Nephron progenitor cell (in vitro differentiated cells): ENCODE measurements at regions not wholly inside any gene's neighbourhood (a gene's known extent, or its start where the extent isn't known, plus 50 kb on each side); places are given as distances from the start of the nearest gene placed in this dataset.
A peak's percentile ranks its signal among the peaks of the same experiment; 100 is the strongest.

ENCODE experiments used
- DNase-seq: peaks from one replicate; pipeline ENCODE4 v3.0.0; 2021
- H3K27ac Mint-ChIP-seq: 2 replicates; pipeline ENCODE4 v1.8.0; 2021; ENCODE audit warnings: mild to moderate bottlenecking, moderate library complexity, mixed read lengths
- H3K27me3 Mint-ChIP-seq: 2 replicates; pipeline ENCODE4 v1.8.0; 2021; ENCODE audit warnings: mild to moderate bottlenecking, low read depth, mixed read lengths; ENCODE audit not compliant: poor library complexity
- H3K36me3 Mint-ChIP-seq: 2 replicates; pipeline ENCODE4 v1.8.0; 2021; ENCODE audit warnings: low read depth, mixed read lengths
- H3K4me1 Mint-ChIP-seq: 2 replicates; pipeline ENCODE4 v1.8.0; 2021; ENCODE audit warnings: mixed read lengths
- H3K4me3 Mint-ChIP-seq: 2 replicates; pipeline ENCODE4 v1.8.0; 2021; ENCODE audit warnings: mild to moderate bottlenecking, moderate library complexity, mixed read lengths
- H3K9me3 Mint-ChIP-seq: 2 replicates; pipeline ENCODE4 v1.8.0; 2021; ENCODE audit warnings: mild to moderate bottlenecking, moderate library complexity, mixed read lengths
- TF ChIP-seq, protein P1 (sequence below): fragments of 200-600 bp; sonication (generic); IDR thresholded peaks from 2 replicates; pipeline ENCODE4 v1.5.0; 2021; ENCODE audit warnings: antibody characterized with exemption

- H3K9me3 Mint-ChIP-seq, result peaks cover 23% of the 10 kb centered on the region
- no peaks in the 10 kb centered on the region for H3K36me3 Mint-ChIP-seq
- H3K27me3 Mint-ChIP-seq, result peaks cover 10% of the 10 kb centered on the region
- H3K4me3 Mint-ChIP-seq, result no peak overlapping the region
- H3K27ac Mint-ChIP-seq, result no peak overlapping the region
- DNase-seq, result no peak
- H3K4me1 Mint-ChIP-seq, result peaks cover 42% of the 10 kb centered on the region
- TF ChIP-seq, protein P1, sequence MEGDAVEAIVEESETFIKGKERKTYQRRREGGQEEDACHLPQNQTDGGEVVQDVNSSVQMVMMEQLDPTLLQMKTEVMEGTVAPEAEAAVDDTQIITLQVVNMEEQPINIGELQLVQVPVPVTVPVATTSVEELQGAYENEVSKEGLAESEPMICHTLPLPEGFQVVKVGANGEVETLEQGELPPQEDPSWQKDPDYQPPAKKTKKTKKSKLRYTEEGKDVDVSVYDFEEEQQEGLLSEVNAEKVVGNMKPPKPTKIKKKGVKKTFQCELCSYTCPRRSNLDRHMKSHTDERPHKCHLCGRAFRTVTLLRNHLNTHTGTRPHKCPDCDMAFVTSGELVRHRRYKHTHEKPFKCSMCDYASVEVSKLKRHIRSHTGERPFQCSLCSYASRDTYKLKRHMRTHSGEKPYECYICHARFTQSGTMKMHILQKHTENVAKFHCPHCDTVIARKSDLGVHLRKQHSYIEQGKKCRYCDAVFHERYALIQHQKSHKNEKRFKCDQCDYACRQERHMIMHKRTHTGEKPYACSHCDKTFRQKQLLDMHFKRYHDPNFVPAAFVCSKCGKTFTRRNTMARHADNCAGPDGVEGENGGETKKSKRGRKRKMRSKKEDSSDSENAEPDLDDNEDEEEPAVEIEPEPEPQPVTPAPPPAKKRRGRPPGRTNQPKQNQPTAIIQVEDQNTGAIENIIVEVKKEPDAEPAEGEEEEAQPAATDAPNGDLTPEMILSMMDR, result no peak
Observed at GRCh38 chr2:38201784-38202183, 125.8 kb upstream of the CYP1B1 start.

- Mint-ChIP-seq H3K4me3 (no peak overlapping the region), H3K9me3 (peaks cover 13% of the 10 kb centered on the region), H3K4me1 (peaks cover 42% of the 10 kb centered on the region), H3K27ac (peak overlapping the region; percentile 64), H3K27me3 (peaks cover 10% of the 10 kb centered on the region), H3K36me3 (no peaks in the 10 kb centered on the region)
- no peak for DNase-seq
- TF ChIP-seq, protein P1, result no peak
Observed at GRCh38 chr2:38200598-38200997, 124.6 kb upstream of the CYP1B1 start.

GRCh38 chr2:38199127-38199526 is 123.2 kb upstream of the CYP1B1 start:
- Mint-ChIP-seq H3K27me3 (peaks cover 13% of the 10 kb centered on the region), H3K9me3 (no peaks in the 10 kb centered on the region), H3K27ac (no peak overlapping the region), H3K4me3 (no peak overlapping the region), H3K36me3 (no peaks in the 10 kb centered on the region), H3K4me1 (peaks cover 42% of the 10 kb centered on the region)
- DNase-seq, result no peak
- TF ChIP-seq, protein P1, result no peak

GRCh38 chr2:38194751-38195150 is 118.8 kb upstream of the CYP1B1 start:
- peaks cover 13% of the 10 kb centered on the region for H3K27me3 Mint-ChIP-seq
- H3K36me3 Mint-ChIP-seq, result no peaks in the 10 kb centered on the region
- DNase-seq, result no peak
- H3K4me1 Mint-ChIP-seq, result peaks cover 13% of the 10 kb centered on the region
- TF ChIP-seq, protein P1, result no peak
- no peaks in the 10 kb centered on the region for H3K9me3 Mint-ChIP-seq
- no peak overlapping the region for H3K4me3 Mint-ChIP-seq
- H3K27ac Mint-ChIP-seq, result no peak overlapping the region

DNA sequence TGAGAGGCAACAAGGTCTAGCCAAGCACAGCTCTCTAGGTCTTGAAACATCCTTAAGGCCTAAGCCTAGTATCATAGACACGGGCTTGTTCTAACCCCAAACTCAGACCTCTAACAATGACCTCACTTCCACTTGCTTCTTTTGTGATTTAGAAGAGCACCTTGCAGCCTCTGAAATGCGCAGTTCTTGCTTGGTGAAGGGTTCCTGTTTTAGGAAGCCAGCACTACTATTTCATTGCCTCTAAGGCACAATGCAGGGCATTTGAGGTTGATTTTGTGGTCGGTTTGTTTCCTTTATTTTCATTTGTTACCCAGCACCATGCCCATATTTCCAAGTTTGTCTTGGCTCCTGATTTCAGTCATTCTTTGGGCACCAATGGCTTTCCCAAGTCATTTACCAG is 117.0 kb upstream of the CYP1B1 start:
- Mint-ChIP-seq H3K36me3 (no peaks in the 10 kb centered on the region), H3K4me1 (no peaks in the 10 kb centered on the region), H3K4me3 (no peak overlapping the region), H3K9me3 (no peaks in the 10 kb centered on the region), H3K27me3 (peaks cover 11% of the 10 kb centered on the region), H3K27ac (no peak overlapping the region)
- TF ChIP-seq, protein P1, result no peak
- DNase-seq, result no peak

DNA sequence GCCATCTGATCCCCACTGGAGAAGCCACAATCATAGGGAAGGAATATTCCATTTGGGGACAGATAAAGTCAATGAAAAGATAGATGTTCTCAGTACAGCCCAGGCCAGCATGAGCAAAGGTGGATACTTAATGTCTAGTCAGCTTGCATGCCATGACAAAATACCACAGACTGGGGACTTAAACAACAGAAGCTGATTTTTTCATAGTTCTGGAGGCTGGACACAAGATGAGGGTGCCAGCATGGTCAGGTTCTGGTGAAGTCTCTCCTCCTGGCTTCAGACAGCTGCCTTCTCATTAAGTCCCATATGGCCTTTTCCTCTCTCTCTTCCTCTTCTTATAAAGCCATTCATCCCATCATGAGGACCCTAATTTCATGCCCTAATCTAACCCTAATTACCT is 116.1 kb upstream of the CYP1B1 start:
- Mint-ChIP-seq H3K27me3 (peaks cover 11% of the 10 kb centered on the region), H3K36me3 (no peaks in the 10 kb centered on the region)
- TF ChIP-seq, protein P1, result no peak

More for the DNA sequence above, 116.1 kb upstream of the CYP1B1 start:
- Mint-ChIP-seq H3K27ac (no peak overlapping the region), H3K4me3 (no peak overlapping the region), H3K9me3 (no peaks in the 10 kb centered on the region), H3K4me1 (no peaks in the 10 kb centered on the region)
- no peak for DNase-seq
